ENCODE measurements at regions not wholly inside any gene's neighbourhood (a gene's known extent, or its start where the extent isn't known, plus 50 kb on each side); places are given as distances from the start of the nearest gene placed in this dataset.
"Not testable (repeated sequence)": the region's sequence is repeated elsewhere in the genome, so short reads cannot be mapped to it uniquely, and the experiment has no call there.

DNA sequence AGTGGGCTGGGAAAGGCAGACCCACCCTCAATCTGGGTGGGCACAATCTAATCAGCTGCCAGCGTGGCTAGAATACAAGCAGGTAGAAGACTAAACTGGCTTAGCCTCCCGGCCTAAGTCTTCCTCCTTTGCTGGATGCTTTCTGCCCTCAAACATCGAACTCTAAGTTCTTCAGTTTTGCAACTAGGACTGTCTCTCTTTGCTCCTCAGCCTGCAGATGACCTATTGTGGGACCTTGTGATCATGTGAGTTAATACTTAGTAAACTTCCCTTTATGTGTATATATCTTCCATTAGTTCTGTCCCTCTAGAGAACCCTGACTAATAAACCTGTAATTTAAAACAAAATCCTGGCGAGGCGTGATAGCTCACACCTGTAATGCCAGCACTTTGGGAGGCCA is 51.8 kb upstream of the SLC39A8 start:
- not testable (repeated sequence) for DNase-seq

DNA sequence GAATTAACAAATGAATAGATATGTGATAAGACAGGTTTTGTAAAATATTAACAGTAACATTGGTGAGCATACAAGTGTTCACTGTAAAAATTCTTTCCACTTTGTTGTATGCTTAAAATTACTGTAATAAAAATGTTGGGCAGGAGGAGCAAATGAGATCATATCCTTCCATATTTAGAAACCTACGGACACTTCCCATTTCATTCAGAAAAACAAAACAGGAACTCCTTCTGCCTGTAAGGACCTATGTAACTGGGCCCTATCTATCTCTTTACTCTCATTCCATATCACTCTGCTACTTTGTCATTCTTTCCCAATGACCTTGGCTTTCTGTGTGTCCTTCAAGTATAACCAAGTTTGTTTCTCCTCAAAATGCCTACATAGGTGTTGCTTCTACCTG is 53.7 kb upstream of the SLC39A8 start:
- DNase-seq, result no peak

DNA sequence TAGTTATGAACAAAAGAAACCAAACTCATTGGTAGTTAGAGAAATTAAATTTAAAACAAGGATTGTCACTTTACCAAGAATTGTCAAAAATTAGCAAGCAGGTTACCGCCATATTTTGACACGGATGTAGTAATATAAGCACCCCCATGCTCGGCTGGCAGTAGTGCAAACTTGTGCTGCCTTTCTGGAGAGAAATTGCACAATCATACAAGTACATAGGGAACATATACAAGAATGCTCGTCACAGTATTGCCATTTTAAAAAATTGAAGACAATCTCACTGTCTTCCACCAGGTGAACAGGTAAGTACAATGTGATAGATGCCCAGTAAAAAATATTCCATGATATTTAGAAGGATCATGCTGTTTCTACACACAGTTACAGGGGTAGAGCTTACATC is 55.6 kb upstream of the SLC39A8 start:
- no peak for DNase-seq

DNA sequence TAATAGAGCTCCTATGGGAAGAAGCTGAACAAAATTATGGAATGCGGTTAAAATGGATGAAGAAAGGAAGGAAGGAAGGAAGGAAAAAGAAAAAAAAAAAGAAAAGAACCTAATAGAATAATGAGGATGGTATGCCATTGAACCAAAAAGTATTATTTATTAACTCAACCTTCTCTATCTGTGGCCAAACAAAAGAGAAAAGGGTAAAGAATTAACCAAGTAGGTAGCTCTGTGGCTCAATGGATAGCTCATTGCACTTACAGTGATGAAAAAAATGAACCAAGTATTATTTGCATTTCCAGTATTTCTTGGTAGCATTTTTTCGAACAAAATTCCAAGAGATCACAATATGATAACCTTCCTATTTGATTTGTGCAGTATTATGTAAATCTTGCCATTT is 56.9 kb upstream of the SLC39A8 start:
- no peak for DNase-seq

DNA sequence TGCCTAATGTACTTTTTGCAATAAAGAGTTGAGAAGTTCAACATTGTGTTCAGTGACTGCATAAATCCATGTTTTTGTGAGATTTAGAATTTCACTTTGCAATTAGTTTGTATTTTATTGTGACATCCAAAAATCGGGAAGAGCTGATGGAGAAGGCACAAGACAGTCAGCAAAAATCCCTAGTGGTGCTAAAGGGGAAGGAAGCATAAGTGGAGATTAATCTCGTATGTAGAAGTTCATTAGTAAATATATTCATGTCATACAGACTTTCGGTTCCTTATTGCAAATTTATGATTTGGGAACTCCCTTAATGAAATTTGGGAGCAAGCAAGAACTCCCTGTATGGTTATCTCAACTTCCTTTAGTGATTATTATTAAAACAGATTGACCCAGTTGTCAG is 57.8 kb upstream of the SLC39A8 start:
- DNase-seq, result no peak

DNA sequence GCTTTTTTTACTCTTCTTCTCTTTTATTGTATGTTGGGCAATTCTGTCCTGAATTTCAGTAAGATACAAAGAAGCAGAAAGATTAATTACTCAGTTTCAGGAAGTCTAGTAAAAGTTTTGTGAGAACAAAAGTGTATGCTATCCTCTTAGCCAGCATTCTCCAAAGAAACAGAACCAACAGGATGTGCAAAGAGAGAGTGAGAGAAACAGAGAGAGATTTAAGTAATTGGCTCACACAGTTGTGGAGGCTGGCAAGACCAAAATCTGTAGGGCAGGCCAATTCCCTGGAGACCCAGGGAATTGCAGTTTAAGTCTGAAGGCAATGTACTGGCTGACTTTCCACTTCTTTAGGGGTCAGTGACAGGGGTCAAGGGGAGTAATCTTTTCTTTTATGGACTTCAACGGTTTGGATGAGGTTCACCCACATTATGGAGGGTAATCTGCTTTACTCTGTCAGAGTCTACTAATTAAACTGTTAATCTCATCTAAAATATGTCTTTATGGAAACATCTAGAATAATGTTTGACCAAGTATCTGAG is 59.2 kb upstream of the SLC39A8 start:
- no peak for DNase-seq

DNA sequence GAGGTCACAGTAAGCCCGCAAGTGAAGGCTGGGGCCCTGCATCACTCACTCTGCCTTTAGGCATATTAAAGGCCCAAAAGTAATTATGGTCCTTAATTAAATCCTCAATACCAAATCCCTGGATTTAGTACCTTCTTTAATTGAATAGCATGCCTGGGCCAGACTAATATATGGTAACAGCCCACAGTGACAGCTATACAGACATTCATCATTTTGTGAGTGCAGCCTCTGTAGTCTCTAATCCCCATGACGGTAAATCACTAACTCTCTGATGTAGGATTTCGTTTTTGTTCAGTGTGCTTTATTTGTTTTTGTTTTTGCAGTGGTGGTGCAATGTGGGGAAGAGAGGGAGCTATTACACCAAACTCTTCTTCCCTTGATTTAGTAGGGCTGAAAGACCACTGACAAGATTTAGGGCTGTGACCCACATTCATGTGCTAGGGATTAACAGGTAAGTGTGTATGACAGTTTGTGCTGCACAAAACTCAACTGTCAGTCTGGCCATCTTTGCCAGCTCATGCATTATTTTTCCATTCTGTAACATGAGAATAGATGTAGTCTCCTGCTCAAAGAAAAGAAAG is 60.6 kb upstream of the SLC39A8 start:
- peak; percentile 11 for DNase-seq

DNA sequence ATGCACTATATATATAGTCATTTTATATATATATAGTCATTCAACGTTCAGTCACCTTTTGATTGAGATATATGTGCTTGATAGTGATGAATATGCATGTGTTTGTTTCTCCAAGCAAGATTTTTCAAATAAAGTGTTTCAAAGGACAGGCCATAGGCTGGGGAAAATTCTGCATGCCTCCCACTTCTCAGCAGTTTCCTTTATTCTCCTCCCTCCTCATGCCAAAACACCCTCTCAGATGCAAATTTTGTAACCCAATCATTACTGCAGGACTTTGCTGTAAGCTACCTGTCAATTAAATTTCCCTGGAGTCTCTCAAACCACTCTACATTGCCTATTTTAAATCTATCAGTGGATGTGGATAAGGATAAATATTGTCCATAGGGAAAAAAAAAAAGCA is 65.6 kb upstream of the SLC39A8 start:
- not testable (repeated sequence) for DNase-seq

DNA sequence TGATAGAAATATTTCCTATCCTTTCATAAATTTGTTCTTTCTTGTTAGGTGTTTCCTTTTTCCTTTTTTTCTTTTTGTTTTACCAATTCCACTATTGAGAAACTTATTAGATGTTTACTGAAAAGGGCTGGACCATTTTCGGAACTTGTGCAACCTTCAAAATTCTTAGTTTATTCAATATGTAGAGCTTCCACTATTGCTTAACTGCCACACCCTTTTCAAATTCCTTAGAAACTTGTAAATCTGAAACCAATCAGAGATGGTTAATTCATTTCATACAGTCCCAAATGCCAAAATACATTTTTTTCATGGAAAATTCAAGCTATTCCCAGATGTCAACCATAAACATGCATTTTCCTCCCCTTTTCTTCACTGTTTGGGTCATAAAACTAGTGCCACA is 66.1 kb upstream of the SLC39A8 start:
- DNase-seq, result no peak

DNA sequence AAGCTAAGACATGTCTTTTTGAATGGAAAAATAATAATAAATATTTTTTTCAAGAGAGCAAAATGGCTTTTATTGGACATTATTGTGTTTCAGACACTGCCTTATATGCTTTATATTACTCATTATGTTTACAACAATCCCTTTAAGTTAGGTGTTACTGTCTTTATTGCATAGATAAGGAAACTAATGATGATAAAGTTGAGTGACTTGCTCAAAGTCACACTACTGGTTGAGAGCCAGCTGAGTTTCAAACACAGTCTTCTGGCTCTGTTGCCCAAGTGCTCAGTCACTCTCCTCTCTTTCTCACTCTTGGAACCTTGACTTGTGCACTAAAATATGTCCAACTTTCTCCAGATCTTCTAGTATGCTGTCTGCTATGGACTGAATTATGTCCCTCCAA is 71.5 kb upstream of the SLC39A8 start:
- no peak for DNase-seq

DNA sequence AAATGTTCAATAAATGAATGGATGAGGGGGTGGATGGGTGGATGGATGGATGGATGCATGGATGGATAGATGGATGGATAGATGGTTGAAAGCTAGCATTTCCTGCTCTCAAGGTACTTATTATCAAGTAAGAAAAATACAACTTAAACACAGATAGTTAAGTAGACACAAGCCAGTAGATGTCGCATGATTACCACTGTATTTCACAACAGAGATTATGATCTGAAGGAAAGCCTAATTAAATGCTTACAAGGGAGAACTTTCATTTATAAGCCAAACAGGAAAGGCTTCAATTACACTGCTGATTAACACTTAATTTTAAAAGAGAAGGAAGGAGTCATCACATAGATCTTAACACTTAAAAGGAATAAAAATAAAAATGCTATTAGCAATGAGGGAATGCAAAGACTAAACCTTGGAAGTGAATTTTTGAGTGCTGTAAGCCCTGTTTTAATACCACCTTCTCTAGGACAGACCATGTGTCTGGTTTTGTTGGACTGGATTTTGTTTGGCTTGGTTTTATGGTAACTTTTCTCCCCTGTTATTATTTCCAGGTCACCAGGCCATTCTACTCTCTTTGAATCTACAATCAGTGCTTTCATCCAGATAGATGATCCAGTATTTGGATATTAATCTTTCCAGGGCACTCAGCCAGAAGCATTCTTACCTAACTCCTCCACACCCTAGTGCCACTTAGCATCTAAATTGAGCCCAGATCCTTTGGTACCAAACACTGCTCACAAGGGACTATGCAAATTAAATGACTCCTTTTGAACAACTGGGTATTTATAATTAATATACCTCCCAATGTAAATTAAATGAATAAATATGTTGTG is 75.5 kb upstream of the SLC39A8 start:
- DNase-seq, result peak; percentile 4

DNA sequence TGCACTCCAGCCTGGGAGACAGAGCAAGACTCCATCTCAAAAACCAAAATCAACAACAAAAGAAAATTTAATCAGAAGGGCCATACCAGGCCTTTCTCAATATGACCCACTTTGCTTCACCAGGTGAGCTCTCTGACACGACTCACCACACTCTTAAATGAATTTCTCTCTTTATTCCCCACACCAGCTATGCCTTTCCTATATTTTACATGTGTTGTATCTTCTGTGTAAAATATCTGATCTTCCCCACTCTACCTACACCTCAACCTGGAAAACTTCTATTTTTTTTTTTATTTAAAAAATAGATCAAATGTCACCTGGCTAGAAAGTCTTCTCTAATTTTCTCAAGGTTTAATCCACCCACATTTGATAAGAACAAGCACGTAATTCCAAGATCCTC is 77.6 kb upstream of the SLC39A8 start:
- no peak for DNase-seq

DNA sequence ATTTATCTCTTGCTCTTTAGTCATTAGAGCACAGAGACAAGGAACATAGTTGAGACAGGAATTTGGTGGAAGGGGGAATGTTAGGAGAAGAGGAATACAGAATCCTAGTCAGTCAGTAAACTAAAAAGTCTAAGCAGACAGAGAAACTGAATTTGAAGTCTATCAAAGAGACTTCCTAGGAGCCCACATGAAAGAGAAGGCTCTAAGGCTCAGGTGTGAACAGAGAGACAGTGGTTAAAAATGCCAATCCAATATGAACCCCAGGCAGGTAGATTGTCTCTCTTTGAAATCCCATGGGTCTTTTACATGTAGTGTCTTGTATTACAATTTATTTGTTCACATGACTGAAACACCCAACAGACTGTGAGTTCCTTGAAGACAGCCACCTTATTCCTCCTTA is 77.8 kb upstream of the NFKB1 start:
- no peak for DNase-seq

DNA sequence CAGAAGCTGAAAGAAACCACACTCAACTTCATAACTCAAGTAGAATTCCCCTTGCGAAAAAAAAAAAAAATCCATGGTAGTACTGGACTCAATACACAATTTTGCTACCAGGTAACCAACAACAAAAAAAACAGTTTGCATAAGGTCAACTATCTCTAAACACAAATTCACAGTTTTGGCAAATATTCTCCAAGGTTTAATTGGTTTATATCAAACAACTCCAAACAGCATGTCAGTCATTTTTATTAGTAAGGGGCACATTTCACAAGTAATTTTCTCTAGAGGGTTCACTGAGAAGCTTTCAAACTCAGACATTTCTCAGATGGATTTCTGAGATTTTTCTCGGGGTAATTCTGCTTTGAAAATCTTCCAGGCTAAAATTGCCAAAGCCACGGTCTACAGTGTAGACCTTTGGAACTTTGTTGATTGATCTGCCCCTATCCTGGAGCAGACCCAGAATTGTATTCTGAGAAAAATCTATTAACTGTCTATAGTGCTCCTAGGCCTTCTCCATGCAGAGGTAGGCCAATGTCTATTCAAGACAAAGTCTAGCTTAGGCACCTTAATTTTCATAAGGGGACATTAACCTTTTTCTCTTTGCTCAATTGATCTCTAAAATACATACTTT is 73.7 kb upstream of the NFKB1 start:
- no peak for DNase-seq

DNA sequence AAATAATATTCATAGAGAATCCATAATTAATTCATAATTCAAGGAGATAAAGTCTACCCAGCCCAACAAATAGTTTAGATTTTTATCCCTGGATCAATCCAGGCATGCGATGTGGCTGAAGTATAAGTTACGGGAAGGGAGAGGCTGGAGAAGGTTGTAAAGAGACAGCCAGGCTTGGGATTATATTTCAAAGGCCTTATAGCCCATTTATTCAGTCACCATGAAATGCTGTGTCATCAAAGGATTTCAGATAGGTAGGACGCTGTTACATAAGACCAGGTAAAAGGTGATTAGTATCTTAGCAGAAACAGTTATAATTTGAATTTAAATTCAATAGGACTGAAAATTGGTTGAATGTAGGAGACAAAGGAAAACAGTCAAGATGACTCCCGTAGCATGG is 73.0 kb upstream of the NFKB1 start:
- no peak for DNase-seq

DNA sequence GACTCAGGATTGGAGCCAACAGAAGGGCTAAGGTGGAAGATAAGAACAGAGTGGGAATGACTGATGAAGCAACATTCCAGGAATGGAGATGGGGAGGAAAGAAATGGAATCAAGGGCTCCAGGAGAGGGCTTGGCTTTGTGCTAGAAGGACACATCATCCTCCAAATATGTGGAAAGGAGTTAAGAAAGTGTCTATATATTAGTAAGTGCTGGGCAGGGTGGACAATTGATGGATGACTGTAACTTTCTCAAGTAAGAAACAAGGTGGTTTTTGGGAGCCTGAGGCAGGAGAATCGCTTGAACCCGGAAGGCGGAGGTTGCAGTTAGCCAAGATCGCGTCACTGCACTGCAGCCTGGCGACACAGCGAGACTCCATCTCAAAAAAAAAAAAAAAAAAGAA is 71.6 kb upstream of the NFKB1 start:
- DNase-seq, result no peak

DNA sequence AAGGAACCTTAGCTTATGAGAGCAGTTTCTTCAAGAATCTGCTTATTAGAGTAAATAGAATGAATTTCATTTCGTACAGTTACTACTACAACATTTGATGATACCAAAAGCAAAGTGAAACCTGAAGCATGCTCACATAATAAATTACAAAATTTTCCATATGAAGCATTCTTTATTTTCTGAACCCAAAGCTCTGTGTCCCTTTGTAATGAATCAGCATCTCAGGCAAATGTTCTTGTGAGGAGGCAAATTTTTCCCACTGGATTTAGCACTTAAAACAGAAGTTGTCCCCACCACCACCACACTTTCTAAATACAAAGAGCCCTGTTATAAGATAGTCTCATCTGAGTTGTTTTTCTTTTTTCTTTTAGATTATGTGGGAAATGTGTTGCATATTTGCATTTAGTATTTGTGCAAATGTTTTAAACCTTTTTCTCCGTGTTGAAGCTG is 70.7 kb upstream of the NFKB1 start:
- no peak for DNase-seq

DNA sequence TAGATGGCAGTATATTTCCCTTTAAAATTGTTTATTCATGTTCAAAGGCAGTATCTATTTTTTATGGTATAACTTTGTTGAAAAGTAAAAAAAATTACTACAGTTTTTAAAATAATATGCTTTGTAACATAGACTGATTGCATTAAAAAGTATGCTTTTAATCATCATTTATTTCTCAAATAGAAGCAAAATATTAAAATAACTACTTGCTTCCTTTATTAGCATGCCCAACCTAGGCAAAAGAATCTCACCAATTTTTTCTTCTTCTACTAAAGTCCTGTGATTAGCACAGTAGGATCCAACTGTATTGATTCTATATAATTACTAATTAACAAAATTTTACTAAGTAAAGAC is 69.6 kb upstream of the NFKB1 start:
- DNase-seq, result no peak

DNA sequence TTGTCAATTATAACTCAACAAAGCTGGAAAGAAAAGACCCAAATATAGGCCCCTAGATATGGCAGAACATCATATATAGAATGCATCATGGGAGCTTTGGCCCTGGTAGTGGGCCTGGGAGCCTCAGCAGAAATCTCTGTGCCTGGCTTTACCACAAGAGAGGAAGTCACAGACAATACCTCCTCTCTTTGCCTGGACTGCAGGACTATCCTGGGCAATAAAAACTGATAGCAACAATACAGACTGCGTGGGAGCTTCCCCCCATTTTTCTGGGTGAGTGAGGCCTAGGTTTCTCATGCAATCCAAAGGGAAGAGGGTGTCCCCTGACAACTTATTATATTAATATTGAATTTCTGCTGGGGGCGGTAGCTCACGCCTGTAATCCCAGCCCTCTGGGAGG is 64.0 kb upstream of the NFKB1 start:
- no peak for DNase-seq

DNA sequence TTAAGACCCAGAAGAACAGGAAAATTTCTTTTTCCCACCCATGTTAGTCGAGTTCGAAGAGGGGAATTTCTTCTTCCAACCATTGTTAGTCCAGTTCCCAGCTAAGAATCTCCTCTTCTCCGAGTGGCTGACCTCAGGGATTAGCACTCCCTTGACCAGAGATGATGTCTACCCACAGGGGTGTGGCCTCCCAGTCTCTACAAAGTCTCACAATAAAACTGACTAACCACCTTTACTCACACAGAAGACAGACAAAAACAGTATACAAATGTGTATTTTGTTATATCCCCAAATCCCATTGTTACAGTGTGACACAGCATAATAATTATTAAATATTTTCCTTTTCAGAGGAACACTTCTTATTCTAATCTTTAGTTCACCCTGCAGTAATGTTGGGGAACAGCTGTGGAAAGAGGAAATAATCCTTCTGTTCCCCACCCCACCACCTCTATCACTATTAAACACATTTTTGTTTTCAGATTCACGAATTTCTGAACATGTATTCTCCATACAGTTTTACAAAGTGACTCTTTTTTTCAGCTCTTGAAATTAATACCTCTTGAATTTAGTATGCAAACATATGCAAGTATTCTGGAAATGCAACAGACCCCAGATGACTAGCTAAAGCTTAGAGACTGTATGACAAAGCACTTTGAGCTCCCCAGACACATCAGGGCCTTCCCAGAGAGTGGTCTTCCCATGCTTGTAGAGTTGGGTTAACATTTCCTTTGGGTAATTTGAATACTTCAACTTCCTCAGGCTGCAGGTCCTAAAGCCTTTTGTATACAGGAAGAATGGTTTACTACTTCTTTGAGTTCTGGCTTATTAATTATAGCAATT is 62.5 kb upstream of the NFKB1 start:
- DNase-seq, result no peak

DNA sequence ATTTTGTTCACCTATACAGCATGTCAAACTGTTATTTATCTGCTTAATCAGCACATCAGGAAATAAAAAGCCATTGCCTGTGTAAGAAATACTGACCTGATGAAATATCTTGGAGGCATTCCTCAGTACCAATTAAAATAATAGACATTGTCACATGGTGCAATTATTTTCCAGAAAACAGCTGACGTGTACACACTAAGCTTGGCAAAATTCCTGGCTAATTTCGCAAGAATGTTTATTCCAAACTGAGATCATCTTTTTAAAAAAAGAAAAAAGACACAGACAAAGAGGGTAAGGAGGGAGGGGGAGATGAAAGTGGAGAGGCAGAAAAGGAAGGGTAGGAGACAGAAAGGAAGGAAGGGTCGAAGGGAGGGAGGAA is 61.9 kb upstream of the NFKB1 start:
- DNase-seq, result no peak

DNA sequence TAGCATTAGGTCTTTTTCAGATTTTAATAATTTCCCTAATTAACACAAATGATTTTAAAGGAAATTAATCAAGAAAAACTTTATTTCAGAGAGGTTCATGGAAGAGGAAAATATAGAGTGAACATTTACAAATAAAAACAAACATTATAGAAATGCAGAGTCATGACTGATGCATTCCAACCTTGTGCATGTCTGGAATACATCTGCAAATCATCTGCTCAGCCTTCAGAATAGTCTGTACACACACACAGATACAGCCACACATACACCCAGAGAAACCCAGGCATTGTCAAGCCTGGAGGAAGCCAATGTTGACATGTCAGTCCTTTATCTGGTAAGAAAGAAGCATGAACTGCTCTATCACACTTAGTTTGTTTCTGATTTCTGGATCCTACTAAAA is 61.3 kb upstream of the NFKB1 start:
- no peak for DNase-seq

DNA sequence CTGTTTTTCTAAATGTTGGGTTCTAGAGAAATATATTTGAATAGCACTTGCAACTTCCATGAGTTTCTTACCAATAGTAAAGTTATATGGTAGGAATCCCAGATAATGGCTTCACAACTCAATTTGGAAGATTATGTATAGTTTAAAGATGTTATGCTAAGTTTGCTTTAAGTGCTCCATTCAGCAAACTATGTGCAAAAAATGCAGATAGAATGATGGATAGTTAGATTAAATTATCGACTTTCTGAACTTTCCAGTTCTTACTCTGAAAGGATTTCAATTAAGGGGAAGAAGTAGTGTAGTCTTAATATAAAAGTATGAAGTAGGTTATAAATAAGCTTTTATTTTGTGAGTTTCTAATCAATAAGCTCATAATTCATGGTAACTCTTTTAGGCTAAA is 60.7 kb upstream of the NFKB1 start:
- DNase-seq, result no peak
